ENCODE measurements at regions not wholly inside any gene's neighbourhood (a gene's known extent, or its start where the extent isn't known, plus 50 kb on each side); places are given as distances from the start of the nearest gene placed in this dataset.

DNA sequence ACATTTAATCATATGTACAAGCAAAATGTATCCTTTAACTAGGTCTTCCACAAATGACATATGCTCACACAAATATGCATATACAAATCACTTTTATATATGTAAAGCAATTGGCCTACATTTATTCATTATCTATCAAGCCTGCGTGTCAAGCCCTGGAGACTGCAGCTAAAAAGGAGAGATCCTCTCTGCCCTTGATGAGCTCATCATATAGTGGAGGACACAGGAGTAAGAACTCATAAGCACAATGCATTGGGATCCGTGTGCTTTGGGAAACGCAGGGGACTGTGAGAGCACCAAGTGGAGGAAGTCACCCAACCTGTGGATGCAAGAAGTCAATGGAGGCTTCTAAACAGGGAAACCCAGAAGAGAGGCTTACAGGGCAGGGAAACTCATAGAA, 735.7 kb downstream of the BCL11B start:
- DNase-seq (ENCODE audit: low spot score) (no peak), ATAC-seq (ENCODE audit: low FRiP score) (no peak)
- TF ChIP-seq, protein P1, sequence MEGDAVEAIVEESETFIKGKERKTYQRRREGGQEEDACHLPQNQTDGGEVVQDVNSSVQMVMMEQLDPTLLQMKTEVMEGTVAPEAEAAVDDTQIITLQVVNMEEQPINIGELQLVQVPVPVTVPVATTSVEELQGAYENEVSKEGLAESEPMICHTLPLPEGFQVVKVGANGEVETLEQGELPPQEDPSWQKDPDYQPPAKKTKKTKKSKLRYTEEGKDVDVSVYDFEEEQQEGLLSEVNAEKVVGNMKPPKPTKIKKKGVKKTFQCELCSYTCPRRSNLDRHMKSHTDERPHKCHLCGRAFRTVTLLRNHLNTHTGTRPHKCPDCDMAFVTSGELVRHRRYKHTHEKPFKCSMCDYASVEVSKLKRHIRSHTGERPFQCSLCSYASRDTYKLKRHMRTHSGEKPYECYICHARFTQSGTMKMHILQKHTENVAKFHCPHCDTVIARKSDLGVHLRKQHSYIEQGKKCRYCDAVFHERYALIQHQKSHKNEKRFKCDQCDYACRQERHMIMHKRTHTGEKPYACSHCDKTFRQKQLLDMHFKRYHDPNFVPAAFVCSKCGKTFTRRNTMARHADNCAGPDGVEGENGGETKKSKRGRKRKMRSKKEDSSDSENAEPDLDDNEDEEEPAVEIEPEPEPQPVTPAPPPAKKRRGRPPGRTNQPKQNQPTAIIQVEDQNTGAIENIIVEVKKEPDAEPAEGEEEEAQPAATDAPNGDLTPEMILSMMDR (IDR thresholded peaks at IDR 0.05) = no peak

DNA sequence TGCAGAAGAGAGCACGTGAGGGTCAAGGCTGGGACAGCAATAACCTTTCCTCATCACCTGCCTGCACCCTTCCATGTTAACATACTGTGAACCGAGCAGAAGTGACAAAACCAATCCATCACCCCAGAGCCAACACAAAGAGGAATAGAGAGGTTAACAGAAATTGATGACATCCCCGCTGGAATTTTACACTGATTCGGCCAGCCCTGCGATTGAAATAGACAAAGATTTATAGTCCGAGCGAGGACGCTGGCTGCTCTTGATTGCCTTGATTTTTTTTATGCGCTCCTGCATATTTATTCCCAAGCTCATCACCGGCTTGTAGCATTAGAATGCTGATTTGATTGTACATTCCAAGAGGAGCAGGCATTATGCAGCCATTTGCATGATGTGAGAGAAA, 729.7 kb downstream of the BCL11B start:
- DNase-seq (ENCODE audit: low spot score) = no peak
- no peak for ATAC-seq (ENCODE audit: low FRiP score)
- TF ChIP-seq, protein P1 (IDR thresholded peaks at IDR 0.05) = no peak

DNA sequence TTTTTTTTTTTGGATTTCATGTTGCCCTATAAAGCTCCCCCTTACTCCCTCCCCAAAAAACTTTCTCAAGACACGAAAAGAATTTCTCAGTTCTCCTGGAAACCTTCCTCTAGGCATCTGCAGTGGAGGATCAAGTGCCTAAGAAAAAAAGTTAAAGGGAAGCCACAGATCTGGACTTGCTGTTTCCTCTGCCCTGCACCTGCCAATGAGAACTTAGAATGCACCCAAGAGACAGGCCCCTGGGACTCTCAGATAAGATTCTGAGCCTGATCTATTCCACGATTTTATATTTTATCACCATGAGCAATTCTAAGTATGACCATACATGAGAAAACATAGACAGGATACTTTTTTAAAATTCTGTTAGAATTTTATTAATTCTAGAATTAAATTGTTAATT, 728.9 kb downstream of the BCL11B start:
- TF ChIP-seq, protein P1 (IDR thresholded peaks at IDR 0.05) = no peak
- no peak for ATAC-seq (ENCODE audit: low FRiP score)
- DNase-seq (ENCODE audit: low spot score) = no peak

DNA sequence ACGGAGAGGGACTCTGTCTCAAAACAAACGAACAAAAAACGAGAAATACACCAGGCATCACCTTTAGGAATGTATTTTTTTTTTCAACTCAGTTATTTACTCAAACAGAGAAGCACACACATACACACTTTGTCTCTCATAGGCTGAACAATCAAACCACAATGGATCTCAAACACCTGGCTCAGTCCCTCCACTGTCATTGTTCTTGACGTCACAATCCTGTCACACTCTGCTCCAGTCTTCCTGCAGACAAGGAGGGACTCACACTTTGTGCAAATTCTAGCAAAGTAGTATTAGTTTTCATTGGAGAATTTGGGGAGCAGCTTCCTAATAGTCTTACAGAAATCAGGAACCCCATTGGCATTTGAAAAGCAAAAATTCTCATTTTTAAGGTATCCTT, 727.8 kb downstream of the BCL11B start:
- DNase-seq (ENCODE audit: low spot score) (no peak), ATAC-seq (ENCODE audit: low FRiP score) (no peak)
- TF ChIP-seq, protein P1 (IDR thresholded peaks at IDR 0.05) = no peak

DNA sequence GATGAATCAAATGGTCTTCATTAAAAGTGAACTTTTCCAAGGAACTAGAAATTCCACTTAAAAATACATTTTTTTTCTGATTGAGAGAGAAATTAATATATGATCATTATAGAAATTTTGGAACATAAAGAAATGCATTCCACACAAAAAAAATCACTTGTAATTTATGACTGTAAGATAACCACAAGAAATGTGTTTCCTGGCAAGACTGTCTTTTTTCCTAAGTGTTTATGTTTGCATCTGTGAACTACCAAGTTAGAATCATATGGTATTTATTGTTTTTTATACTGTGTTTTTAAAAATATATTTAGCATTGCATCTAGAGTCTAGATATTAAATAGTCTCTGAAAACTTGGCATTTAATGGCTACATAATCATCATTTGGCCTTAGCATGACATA, 726.8 kb downstream of the BCL11B start:
- TF ChIP-seq, protein P1 (IDR thresholded peaks at IDR 0.05) = no peak
- ATAC-seq (ENCODE audit: low FRiP score) = no peak
- DNase-seq (ENCODE audit: low spot score) = no peak

DNA sequence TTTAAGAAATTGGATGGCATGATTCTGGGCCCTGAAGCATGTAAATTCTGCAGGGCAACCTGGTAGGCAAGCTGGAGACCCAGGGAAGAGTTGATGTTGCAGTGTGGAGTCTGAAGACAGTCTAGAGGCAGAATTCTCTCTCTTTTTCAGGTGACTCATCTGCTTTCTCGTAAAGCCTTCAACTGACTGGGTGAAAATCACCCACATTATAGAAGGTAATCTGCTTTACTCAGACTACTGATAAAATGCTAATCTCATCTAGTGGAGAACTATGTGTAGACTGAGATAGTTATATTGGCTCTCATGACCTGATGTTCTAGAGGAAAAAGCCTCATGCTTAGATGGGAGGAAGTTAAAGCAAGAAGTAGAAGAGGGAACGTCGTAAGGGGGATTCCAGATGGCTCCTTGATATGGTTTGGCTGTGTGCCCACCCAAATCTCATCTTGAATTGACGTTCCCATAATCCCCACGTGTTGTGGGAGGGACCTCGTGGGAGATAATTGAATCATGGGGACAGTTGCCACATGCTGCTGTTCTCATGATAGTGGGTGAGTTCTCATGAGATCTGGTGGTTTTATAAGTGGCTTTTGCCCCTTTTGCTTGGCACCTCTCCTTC, 723.8 kb downstream of the BCL11B start:
- ATAC-seq (ENCODE audit: low FRiP score) (no peak), DNase-seq (ENCODE audit: low spot score) (no peak)
- TF ChIP-seq, protein P1 (IDR thresholded peaks at IDR 0.05) = no peak

DNA sequence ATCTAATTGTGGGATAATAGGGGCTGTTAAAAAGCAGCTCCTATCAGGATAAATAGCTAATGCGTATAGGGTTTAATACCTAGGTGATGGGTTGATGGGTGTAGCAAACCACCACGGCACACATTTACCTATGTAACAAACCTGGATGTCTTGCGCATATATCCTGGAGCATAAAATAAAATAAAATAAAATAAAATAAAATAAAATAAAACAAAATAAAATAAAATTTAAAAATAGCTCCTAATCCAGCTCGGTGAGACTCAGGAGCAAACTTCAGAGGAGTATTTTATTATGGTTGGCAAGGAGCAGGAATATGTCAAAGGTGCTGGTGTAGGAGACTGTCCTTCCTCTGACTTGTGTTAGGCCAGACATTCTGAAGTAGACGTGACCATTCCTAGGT, 721.0 kb downstream of the BCL11B start:
- TF ChIP-seq, protein P1 (IDR thresholded peaks at IDR 0.05) = no peak
- no peak for ATAC-seq (ENCODE audit: low FRiP score)
- no peak for DNase-seq (ENCODE audit: low spot score)

Measured in omental fat pad (tissue), 3 donors.